ENCODE measurements at regions not wholly inside any gene's neighbourhood (a gene's known extent, or its start where the extent isn't known, plus 50 kb on each side); places are given as distances from the start of the nearest gene placed in this dataset.

DNA sequence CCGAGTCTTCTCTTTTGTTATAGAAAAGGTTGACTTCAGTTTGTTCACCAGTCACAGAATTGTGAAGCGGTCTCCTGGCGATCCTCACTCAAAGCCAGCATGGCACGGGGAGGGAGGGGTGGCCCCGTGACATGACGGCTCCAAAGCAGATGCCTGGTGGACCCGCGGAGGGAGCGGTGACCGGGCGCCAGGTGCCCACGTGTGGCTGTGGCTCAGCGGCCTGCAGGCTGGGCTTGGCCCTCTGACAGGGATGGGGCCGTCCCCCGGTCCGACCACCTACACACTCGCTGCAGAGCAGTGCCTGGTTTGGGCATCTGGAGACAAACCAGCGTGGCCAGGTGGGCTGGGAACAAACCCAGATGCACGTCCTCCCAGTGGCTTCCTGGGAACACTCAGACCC is 129.1 kb upstream of the SNTG2 start:
- TF ChIP-seq, protein P1, sequence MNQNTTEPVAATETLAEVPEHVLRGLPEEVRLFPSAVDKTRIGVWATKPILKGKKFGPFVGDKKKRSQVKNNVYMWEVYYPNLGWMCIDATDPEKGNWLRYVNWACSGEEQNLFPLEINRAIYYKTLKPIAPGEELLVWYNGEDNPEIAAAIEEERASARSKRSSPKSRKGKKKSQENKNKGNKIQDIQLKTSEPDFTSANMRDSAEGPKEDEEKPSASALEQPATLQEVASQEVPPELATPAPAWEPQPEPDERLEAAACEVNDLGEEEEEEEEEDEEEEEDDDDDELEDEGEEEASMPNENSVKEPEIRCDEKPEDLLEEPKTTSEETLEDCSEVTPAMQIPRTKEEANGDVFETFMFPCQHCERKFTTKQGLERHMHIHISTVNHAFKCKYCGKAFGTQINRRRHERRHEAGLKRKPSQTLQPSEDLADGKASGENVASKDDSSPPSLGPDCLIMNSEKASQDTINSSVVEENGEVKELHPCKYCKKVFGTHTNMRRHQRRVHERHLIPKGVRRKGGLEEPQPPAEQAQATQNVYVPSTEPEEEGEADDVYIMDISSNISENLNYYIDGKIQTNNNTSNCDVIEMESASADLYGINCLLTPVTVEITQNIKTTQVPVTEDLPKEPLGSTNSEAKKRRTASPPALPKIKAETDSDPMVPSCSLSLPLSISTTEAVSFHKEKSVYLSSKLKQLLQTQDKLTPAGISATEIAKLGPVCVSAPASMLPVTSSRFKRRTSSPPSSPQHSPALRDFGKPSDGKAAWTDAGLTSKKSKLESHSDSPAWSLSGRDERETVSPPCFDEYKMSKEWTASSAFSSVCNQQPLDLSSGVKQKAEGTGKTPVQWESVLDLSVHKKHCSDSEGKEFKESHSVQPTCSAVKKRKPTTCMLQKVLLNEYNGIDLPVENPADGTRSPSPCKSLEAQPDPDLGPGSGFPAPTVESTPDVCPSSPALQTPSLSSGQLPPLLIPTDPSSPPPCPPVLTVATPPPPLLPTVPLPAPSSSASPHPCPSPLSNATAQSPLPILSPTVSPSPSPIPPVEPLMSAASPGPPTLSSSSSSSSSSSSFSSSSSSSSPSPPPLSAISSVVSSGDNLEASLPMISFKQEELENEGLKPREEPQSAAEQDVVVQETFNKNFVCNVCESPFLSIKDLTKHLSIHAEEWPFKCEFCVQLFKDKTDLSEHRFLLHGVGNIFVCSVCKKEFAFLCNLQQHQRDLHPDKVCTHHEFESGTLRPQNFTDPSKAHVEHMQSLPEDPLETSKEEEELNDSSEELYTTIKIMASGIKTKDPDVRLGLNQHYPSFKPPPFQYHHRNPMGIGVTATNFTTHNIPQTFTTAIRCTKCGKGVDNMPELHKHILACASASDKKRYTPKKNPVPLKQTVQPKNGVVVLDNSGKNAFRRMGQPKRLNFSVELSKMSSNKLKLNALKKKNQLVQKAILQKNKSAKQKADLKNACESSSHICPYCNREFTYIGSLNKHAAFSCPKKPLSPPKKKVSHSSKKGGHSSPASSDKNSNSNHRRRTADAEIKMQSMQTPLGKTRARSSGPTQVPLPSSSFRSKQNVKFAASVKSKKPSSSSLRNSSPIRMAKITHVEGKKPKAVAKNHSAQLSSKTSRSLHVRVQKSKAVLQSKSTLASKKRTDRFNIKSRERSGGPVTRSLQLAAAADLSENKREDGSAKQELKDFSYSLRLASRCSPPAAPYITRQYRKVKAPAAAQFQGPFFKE (tag by site-specific recombination; IDR thresholded peaks at IDR 0.05; ENCODE audit: borderline replicate concordance) = no peak
- no peak for TF ChIP-seq ZNF350 (tag by site-specific recombination; IDR thresholded peaks at IDR 0.05)
- TF ChIP-seq, protein P2, sequence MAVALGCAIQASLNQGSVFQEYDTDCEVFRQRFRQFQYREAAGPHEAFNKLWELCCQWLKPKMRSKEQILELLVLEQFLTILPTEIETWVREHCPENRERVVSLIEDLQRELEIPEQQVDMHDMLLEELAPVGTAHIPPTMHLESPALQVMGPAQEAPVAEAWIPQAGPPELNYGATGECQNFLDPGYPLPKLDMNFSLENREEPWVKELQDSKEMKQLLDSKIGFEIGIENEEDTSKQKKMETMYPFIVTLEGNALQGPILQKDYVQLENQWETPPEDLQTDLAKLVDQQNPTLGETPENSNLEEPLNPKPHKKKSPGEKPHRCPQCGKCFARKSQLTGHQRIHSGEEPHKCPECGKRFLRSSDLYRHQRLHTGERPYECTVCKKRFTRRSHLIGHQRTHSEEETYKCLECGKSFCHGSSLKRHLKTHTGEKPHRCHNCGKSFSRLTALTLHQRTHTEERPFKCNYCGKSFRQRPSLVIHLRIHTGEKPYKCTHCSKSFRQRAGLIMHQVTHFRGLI (tag by site-specific recombination; IDR thresholded peaks at IDR 0.05) = no peak
- no peak for TF ChIP-seq CTCF (tag by site-specific recombination; IDR thresholded peaks at IDR 0.05)
- no peak for TF ChIP-seq ZFP37 (tag by site-specific recombination; IDR thresholded peaks at IDR 0.05)
- TF ChIP-seq HOXA7 (CRISPR knock-in tag; IDR thresholded peaks at IDR 0.05; ENCODE audit: borderline replicate concordance) = no peak
- TF ChIP-seq PATZ1 (tag by site-specific recombination; IDR thresholded peaks at IDR 0.05) = no peak
- no peak for TF ChIP-seq ATF2 (tag by site-specific recombination; IDR thresholded peaks at IDR 0.05; ENCODE audit: low read depth)
- TF ChIP-seq, protein P3, sequence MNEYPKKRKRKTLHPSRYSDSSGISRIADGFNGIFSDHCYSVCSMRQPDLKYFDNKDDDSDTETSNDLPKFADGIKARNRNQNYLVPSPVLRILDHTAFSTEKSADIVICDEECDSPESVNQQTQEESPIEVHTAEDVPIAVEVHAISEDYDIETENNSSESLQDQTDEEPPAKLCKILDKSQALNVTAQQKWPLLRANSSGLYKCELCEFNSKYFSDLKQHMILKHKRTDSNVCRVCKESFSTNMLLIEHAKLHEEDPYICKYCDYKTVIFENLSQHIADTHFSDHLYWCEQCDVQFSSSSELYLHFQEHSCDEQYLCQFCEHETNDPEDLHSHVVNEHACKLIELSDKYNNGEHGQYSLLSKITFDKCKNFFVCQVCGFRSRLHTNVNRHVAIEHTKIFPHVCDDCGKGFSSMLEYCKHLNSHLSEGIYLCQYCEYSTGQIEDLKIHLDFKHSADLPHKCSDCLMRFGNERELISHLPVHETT (tag by site-specific recombination; IDR thresholded peaks at IDR 0.05) = no peak
- TF ChIP-seq, protein P4, sequence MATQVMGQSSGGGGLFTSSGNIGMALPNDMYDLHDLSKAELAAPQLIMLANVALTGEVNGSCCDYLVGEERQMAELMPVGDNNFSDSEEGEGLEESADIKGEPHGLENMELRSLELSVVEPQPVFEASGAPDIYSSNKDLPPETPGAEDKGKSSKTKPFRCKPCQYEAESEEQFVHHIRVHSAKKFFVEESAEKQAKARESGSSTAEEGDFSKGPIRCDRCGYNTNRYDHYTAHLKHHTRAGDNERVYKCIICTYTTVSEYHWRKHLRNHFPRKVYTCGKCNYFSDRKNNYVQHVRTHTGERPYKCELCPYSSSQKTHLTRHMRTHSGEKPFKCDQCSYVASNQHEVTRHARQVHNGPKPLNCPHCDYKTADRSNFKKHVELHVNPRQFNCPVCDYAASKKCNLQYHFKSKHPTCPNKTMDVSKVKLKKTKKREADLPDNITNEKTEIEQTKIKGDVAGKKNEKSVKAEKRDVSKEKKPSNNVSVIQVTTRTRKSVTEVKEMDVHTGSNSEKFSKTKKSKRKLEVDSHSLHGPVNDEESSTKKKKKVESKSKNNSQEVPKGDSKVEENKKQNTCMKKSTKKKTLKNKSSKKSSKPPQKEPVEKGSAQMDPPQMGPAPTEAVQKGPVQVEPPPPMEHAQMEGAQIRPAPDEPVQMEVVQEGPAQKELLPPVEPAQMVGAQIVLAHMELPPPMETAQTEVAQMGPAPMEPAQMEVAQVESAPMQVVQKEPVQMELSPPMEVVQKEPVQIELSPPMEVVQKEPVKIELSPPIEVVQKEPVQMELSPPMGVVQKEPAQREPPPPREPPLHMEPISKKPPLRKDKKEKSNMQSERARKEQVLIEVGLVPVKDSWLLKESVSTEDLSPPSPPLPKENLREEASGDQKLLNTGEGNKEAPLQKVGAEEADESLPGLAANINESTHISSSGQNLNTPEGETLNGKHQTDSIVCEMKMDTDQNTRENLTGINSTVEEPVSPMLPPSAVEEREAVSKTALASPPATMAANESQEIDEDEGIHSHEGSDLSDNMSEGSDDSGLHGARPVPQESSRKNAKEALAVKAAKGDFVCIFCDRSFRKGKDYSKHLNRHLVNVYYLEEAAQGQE (tag by site-specific recombination; IDR thresholded peaks at IDR 0.05) = no peak
- no peak for TF ChIP-seq ZNF174 (tag by site-specific recombination; IDR thresholded peaks at IDR 0.05)
- no peak for TF ChIP-seq ELK4 (IDR thresholded peaks at IDR 0.05; ENCODE audit: borderline replicate concordance, low read depth, low read length)
